ENCODE measurements at regions not wholly inside any gene's neighbourhood (a gene's known extent, or its start where the extent isn't known, plus 50 kb on each side); places are given as distances from the start of the nearest gene placed in this dataset.
"Not testable (repeated sequence)": the region's sequence is repeated elsewhere in the genome, so short reads cannot be mapped to it uniquely, and the experiment has no call there.

DNA sequence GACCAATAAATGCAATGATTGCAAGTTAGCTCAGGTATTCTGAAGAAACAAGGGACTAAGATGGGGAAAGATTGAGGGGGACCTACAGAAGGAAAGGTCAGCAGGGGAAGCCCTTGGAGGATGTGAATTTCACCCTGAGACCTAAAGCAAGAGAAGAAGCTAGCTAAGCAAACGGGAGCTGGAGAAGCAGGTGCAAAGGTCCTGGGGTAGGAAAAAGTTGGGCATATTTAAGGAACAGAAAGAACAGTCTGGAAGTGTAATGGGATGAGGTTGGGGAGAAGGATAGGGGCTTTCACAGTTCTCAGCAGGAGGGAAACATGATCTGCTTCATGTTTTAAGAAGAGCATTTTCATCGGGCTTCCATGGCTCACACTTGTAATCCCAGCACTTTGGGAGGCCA lies 89.7 kb upstream of the SLC45A1 start:
- H2AFZ ChIP-seq (ENCODE audit: low read depth, low read length), result no peak overlapping the region
- no peaks in the 10 kb centered on the region for H3K9me3 ChIP-seq (ENCODE audit: low read length)
- H3K79me2 ChIP-seq (replicated peaks; ENCODE audit: insufficient read depth, low read length), result no peaks in the 10 kb centered on the region
- no peak overlapping the region for H3K9ac ChIP-seq (ENCODE audit: low read length)
- no peaks in the 10 kb centered on the region for H4K20me1 ChIP-seq (ENCODE audit: insufficient read depth)
- TF ChIP-seq POLR2AphosphoS5 (IDR thresholded peaks at IDR 0.05) (no peak), TAF1 (IDR thresholded peaks at IDR 0.05; ENCODE audit: low read depth) (no peak), EP300 (conservative IDR thresholded peaks at IDR 0.05; ENCODE audit: poor library complexity, severe bottlenecking) (no peak), SMC3 (conservative IDR thresholded peaks at IDR 0.05; ENCODE audit: poor library complexity) (no peak), RAD21 (conservative IDR thresholded peaks at IDR 0.05) (no peak), EZH2 (IDR thresholded peaks at IDR 0.05; ENCODE audit: borderline replicate concordance, insufficient read depth, low read length, poor library complexity, severe bottlenecking) (no peak), MXI1 (conservative IDR thresholded peaks at IDR 0.05; ENCODE audit: poor library complexity, severe bottlenecking) (no peak)
- TF ChIP-seq, protein P1, sequence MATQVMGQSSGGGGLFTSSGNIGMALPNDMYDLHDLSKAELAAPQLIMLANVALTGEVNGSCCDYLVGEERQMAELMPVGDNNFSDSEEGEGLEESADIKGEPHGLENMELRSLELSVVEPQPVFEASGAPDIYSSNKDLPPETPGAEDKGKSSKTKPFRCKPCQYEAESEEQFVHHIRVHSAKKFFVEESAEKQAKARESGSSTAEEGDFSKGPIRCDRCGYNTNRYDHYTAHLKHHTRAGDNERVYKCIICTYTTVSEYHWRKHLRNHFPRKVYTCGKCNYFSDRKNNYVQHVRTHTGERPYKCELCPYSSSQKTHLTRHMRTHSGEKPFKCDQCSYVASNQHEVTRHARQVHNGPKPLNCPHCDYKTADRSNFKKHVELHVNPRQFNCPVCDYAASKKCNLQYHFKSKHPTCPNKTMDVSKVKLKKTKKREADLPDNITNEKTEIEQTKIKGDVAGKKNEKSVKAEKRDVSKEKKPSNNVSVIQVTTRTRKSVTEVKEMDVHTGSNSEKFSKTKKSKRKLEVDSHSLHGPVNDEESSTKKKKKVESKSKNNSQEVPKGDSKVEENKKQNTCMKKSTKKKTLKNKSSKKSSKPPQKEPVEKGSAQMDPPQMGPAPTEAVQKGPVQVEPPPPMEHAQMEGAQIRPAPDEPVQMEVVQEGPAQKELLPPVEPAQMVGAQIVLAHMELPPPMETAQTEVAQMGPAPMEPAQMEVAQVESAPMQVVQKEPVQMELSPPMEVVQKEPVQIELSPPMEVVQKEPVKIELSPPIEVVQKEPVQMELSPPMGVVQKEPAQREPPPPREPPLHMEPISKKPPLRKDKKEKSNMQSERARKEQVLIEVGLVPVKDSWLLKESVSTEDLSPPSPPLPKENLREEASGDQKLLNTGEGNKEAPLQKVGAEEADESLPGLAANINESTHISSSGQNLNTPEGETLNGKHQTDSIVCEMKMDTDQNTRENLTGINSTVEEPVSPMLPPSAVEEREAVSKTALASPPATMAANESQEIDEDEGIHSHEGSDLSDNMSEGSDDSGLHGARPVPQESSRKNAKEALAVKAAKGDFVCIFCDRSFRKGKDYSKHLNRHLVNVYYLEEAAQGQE (IDR thresholded peaks at IDR 0.05; ENCODE audit: borderline replicate concordance), result no peak
- TF ChIP-seq, protein P2, sequence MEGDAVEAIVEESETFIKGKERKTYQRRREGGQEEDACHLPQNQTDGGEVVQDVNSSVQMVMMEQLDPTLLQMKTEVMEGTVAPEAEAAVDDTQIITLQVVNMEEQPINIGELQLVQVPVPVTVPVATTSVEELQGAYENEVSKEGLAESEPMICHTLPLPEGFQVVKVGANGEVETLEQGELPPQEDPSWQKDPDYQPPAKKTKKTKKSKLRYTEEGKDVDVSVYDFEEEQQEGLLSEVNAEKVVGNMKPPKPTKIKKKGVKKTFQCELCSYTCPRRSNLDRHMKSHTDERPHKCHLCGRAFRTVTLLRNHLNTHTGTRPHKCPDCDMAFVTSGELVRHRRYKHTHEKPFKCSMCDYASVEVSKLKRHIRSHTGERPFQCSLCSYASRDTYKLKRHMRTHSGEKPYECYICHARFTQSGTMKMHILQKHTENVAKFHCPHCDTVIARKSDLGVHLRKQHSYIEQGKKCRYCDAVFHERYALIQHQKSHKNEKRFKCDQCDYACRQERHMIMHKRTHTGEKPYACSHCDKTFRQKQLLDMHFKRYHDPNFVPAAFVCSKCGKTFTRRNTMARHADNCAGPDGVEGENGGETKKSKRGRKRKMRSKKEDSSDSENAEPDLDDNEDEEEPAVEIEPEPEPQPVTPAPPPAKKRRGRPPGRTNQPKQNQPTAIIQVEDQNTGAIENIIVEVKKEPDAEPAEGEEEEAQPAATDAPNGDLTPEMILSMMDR (IDR thresholded peaks at IDR 0.05; ENCODE audit: poor library complexity, severe bottlenecking), result no peak
- H3K36me3 ChIP-seq (ENCODE audit: insufficient read depth, low read length), result no peaks in the 10 kb centered on the region
- H3F3A ChIP-seq (ENCODE audit: insufficient read depth, low read length, poor library complexity, severe bottlenecking), result no peaks in the 10 kb centered on the region
- H3K4me3 ChIP-seq (ENCODE audit: low read length), result no peak overlapping the region
- no peaks in the 10 kb centered on the region for H3K27me3 ChIP-seq (ENCODE audit: insufficient read depth, low read depth, low read length)
- no peak overlapping the region for H3K4me2 ChIP-seq (ENCODE audit: low read length)
- H3K27ac ChIP-seq (ENCODE audit: low read length), result no peak overlapping the region
- no peaks in the 10 kb centered on the region for H3K9me2 ChIP-seq (ENCODE audit: insufficient read depth, low read length)

DNA sequence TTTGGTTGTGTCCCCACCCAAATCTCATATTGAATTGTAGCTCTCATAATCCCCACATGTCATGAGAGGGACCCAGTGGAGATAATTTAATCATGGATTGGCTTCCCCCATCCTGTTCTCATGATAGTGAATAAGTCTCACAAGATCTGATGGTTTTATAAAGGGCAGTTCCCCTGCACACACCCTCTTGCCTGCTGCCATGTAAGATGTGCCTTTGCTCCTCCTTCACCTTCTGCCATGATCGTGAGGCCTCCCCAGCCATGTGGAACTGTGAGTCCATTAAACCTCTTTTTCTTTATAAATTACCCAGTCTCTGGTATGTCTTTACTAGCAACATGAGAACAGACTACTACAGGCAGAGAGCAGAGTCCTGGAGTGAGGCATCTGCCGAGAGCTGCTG lies 90.2 kb upstream of the SLC45A1 start:
- H3K27me3 ChIP-seq (ENCODE audit: insufficient read depth, low read depth, low read length); H3K27ac ChIP-seq (ENCODE audit: low read length); H3K4me2 ChIP-seq (ENCODE audit: low read length); H3F3A ChIP-seq (ENCODE audit: insufficient read depth, low read length, poor library complexity, severe bottlenecking); H3K9me2 ChIP-seq (ENCODE audit: insufficient read depth, low read length); H3K9me3 ChIP-seq (ENCODE audit: low read length); H3K79me2 ChIP-seq (replicated peaks; ENCODE audit: insufficient read depth, low read length); H3K4me3 ChIP-seq (ENCODE audit: low read length); H3K36me3 ChIP-seq (ENCODE audit: insufficient read depth, low read length); H3K9ac ChIP-seq (ENCODE audit: low read length); H4K20me1 ChIP-seq (ENCODE audit: insufficient read depth); H2AFZ ChIP-seq (ENCODE audit: low read depth, low read length): not testable (repeated sequence)

DNA sequence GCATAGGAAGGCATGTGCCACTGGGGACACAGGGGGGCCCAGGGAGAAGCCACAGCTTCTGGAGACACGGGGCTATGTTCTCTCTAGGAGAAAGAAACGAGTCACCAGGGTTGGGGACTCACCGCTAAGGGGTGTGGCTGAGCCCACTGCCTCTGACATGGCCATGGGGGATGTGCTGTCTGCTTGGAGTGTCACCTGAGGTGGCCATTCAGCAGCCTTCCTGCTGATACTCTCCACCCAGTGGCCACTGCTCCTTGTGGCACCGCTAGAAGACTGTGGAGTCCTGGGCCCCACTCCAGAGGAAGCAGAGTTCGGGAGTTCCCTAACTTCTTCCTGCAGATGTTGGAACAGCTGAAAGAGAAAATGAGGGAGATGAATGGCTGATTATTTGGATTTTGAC lies 91.2 kb upstream of the SLC45A1 start:
- TF ChIP-seq EP300 (conservative IDR thresholded peaks at IDR 0.05; ENCODE audit: poor library complexity, severe bottlenecking), result no peak
- TF ChIP-seq EZH2 (IDR thresholded peaks at IDR 0.05; ENCODE audit: borderline replicate concordance, insufficient read depth, low read length, poor library complexity, severe bottlenecking), result no peak
- TF ChIP-seq, protein P1 (IDR thresholded peaks at IDR 0.05; ENCODE audit: borderline replicate concordance), result no peak
- TF ChIP-seq RAD21 (conservative IDR thresholded peaks at IDR 0.05), result no peak
- TF ChIP-seq, protein P2 (IDR thresholded peaks at IDR 0.05; ENCODE audit: poor library complexity, severe bottlenecking), result no peak
- no peak for TF ChIP-seq POLR2AphosphoS5 (IDR thresholded peaks at IDR 0.05)
- TF ChIP-seq TAF1 (IDR thresholded peaks at IDR 0.05; ENCODE audit: low read depth), result no peak
- no peak for TF ChIP-seq MXI1 (conservative IDR thresholded peaks at IDR 0.05; ENCODE audit: poor library complexity, severe bottlenecking)
- no peak for TF ChIP-seq SMC3 (conservative IDR thresholded peaks at IDR 0.05; ENCODE audit: poor library complexity)
- H3K9ac ChIP-seq (ENCODE audit: low read length), result no peak overlapping the region
- no peaks in the 10 kb centered on the region for H3K9me2 ChIP-seq (ENCODE audit: insufficient read depth, low read length)
- no peaks in the 10 kb centered on the region for H4K20me1 ChIP-seq (ENCODE audit: insufficient read depth)
- no peak overlapping the region for H3K4me2 ChIP-seq (ENCODE audit: low read length)
- no peaks in the 10 kb centered on the region for H3K36me3 ChIP-seq (ENCODE audit: insufficient read depth, low read length)
- H3K27me3 ChIP-seq (ENCODE audit: insufficient read depth, low read depth, low read length), result no peaks in the 10 kb centered on the region
- H2AFZ ChIP-seq (ENCODE audit: low read depth, low read length), result no peak overlapping the region
- no peaks in the 10 kb centered on the region for H3F3A ChIP-seq (ENCODE audit: insufficient read depth, low read length, poor library complexity, severe bottlenecking)
- H3K27ac ChIP-seq (ENCODE audit: low read length), result no peak overlapping the region
- H3K4me3 ChIP-seq (ENCODE audit: low read length), result no peak overlapping the region
- no peaks in the 10 kb centered on the region for H3K9me3 ChIP-seq (ENCODE audit: low read length)
- no peaks in the 10 kb centered on the region for H3K79me2 ChIP-seq (replicated peaks; ENCODE audit: insufficient read depth, low read length)
